GM18511 (cell line): ENCODE measurements at regions not wholly inside any gene's neighbourhood (a gene's known extent, or its start where the extent isn't known, plus 50 kb on each side); places are given as distances from the start of the nearest gene placed in this dataset.

ENCODE experiments used
- ATAC-seq: cut with Tn5 transposase; IDR thresholded peaks from one replicate; pipeline ENCODE4 v1.9.1; 2021; ENCODE audit warnings: mild to moderate bottlenecking, moderate library complexity; ENCODE audit not compliant: unreplicated experiment

DNA sequence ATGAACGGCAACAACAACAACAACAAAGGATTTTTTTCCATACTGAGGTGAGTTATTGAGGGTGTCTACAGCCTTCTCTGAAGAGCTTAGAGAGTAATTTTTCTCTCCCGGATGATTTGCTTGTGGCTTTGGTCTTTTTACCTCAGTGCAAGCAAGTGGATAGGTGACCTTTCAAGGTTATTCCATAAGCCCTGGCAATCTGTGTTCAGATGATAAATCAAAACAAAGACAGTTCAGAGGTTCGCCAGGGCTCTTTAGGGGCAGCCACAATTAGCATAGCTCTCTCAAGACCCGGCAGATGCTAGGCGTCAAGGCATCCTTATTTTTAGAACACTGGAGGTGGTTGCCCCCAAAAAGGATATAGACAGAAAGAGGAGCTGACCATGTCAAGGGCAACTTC, 417.9 kb upstream of the C9orf72 start:
- no peak for ATAC-seq

DNA sequence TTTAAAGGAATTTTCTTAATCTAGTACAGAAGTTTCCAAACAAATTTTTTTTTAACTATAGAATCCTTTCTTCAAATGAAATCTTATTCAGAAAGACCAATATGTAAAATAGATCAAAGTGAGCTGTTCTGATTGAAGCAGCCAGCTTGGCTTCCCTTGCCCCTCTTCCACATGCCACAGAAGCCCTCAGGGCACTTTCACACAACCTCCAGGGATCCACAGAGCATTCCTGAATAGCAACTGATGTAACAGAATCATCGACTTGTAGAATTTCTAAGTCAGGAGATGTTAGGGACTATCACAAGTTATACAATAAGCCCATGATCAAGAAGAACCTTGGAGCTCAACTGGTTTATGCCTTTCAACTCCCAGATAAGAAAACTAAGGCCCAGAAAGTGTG, 427.8 kb upstream of the C9orf72 start:
- no peak for ATAC-seq

DNA sequence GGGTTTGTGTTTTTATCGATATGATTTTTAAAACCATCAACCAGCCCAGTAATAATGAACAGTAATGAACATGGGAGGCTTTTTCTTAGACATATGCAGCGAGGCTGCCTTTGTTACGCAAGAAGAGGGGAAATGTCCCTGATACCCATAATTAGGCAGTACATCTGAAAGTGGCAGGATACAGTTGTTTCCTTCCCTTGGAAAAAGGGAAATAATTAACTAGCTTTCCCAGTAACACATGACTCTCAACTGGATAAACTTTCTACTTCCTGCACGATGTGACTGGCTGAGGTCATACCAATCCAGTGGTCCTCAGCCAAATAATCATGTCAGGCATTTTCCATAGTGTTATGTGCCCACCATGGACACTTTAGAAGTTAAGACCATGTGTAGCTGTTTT, 431.6 kb upstream of the C9orf72 start:
- no peak for ATAC-seq

DNA sequence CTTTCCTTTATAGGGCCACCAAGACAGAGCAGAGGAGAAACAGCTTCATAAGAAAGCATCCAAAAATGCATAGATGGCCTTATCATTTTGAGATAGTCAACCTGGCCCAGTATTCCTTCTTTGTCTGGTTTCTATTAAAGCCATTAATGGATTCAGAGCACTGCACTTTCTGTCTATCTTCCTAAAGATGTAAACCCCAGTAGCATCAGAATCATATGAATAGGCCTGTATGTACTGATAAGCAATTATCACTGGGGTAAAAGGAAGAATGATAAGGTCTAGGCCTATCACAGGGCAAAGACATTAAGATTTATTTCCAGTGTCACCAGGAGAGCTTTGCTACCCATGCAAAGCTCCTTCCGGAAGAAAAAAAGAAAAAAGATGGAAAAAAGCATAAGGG, 432.5 kb upstream of the C9orf72 start:
- no peak for ATAC-seq

- ATAC-seq = no peak
These were observed 434.0 kb upstream of the C9orf72 start for GRCh38 chr9:28007097-28007817.

- ATAC-seq = no peak
These were observed 440.9 kb upstream of the C9orf72 start for GRCh38 chr9:28014212-28014611.

DNA sequence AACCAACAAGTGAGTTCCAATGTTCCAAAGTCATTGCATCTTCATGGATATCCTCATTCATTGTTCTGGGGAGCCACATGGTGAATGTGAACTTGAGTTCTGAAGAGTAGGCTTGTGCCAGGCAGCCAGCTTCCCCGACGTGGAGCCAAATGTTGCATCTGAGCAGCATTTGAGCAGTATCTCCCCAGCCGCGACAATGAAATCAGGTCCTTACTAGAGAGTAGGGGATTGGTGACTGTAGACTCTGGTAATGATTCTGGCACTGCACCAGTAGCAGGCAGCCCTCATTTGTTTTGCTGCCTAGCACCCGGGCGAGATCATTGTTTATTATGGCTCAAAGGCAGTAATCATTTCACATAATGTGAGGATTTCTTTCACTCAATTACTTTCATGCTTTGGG, 451.4 kb upstream of the C9orf72 start:
- ATAC-seq = no peak

GRCh38 chr9:28025186-28025585, 451.9 kb upstream of the C9orf72 start:
- ATAC-seq = no peak

- no peak for ATAC-seq
These were observed 458.4 kb upstream of the C9orf72 start for GRCh38 chr9:28031521-28032267.

- ATAC-seq = no peak
These were observed 458.9 kb upstream of the C9orf72 start for GRCh38 chr9:28032268-28032590.

- ATAC-seq = no peak
These were observed 461.0 kb upstream of the C9orf72 start for GRCh38 chr9:28034242-28034641.

DNA sequence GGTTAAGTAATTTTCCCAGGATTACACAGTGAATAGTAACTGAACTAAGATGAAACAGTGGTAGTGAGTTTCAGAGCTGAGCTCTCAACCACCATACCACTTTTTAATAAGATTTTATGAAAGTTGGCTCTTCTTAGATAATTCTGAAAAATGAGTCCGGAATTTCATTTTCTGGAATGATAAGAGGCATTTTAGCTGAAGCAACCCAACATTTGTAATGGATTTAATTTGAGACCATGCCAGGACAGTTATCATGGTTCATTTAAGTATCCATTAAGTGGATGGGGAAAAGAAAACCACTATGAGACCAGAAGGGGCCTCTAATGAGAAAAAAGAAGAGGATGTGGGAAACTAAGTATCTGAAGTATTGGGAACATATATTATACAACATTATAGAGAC, 464.7 kb upstream of the C9orf72 start:
- ATAC-seq = no peak

- no peak for ATAC-seq
These were observed 471.8 kb upstream of the C9orf72 start for GRCh38 chr9:28045051-28045450.

GRCh38 chr9:28050046-28050445, 476.8 kb upstream of the C9orf72 start:
- ATAC-seq = no peak

- no peak for ATAC-seq
These were observed 477.7 kb upstream of the C9orf72 start for GRCh38 chr9:28050941-28051340.

- ATAC-seq = no peak
These were observed 478.6 kb upstream of the C9orf72 start for GRCh38 chr9:28051559-28052503.

GRCh38 chr9:28053096-28053777, 480.0 kb upstream of the C9orf72 start:
- no peak for ATAC-seq

DNA sequence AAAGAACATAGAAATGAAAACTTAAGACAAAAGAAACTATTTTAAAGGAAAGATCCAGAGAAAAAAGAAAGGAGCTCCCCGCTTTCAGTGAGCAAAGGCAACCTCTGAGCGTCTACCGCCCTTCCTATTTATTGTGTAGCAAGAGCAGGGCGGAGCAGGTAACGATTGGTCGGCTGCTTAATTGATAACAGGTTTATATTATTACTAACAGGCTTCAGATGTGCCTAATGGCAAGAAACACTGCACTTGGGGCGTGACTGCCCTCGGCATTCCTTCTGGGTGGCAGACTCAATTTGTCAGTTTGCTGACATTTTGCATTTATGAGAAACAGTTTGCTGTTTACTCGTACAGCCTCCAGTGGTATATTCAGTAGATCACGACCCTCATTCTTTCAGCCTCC, 482.7 kb upstream of the C9orf72 start:
- ATAC-seq = no peak

- no peak for ATAC-seq
These were observed 483.2 kb upstream of the C9orf72 start for GRCh38 chr9:28056466-28056865.

DNA sequence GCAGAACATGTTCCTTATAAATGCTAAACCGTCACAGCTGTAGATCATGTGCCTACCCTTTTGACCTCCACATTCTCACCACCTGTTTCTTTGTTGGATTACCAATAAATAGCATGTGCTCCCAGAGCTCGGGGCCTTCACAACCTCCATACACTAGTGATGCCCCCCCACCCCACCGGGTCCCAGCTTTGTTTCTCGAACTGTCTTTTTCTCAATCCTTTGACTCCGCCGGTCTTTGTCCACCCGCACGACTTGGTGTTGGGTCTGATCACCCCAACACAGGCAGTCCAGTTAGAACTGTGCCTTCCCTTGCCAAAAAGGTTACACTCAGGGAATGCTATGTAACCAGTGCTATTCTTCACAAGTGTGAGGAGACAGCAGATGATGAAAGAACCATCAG, 485.9 kb upstream of the C9orf72 start:
- ATAC-seq = no peak

- no peak for ATAC-seq
These were observed 491.0 kb upstream of the C9orf72 start for GRCh38 chr9:28064241-28064815.
